ENCODE measurements at regions not wholly inside any gene's neighbourhood (a gene's known extent, or its start where the extent isn't known, plus 50 kb on each side); places are given as distances from the start of the nearest gene placed in this dataset.
"Not testable (repeated sequence)": the region's sequence is repeated elsewhere in the genome, so short reads cannot be mapped to it uniquely, and the experiment has no call there.

DNA sequence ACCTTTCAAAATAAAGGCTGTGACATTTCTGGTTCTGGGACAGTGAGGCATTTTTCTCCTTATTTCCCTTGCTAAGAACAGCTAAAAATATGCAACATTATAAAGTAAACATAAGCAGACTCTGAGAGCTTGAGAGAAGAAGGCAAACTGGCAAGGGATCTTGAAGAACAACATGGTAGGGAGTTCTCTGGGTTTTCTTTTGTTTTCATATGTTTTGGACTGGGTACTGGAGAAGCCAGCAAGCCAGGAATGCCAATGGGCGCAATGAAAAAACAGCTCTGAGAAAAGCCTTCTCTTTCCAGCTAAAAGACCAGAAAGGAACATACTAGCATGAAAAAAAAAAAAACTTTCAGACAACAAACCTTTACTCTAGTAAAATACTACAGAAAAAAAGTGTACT is 351.4 kb upstream of the HS6ST1 start:
- intact Hi-C loops (cut with DNase I) = no loop called here
- no peak for TF ChIP-seq POLR2A (IDR thresholded peaks at IDR 0.05)
- TF ChIP-seq, protein P1, sequence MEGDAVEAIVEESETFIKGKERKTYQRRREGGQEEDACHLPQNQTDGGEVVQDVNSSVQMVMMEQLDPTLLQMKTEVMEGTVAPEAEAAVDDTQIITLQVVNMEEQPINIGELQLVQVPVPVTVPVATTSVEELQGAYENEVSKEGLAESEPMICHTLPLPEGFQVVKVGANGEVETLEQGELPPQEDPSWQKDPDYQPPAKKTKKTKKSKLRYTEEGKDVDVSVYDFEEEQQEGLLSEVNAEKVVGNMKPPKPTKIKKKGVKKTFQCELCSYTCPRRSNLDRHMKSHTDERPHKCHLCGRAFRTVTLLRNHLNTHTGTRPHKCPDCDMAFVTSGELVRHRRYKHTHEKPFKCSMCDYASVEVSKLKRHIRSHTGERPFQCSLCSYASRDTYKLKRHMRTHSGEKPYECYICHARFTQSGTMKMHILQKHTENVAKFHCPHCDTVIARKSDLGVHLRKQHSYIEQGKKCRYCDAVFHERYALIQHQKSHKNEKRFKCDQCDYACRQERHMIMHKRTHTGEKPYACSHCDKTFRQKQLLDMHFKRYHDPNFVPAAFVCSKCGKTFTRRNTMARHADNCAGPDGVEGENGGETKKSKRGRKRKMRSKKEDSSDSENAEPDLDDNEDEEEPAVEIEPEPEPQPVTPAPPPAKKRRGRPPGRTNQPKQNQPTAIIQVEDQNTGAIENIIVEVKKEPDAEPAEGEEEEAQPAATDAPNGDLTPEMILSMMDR (IDR thresholded peaks at IDR 0.05) = no peak
- TF ChIP-seq POLR2AphosphoS5 (IDR thresholded peaks at IDR 0.05) = no peak
- no peaks in the 10 kb centered on the region for H3K4me1 ChIP-seq (replicated peaks)
- no peaks in the 10 kb centered on the region for H3K9me3 ChIP-seq
- no peaks in the 10 kb centered on the region for H3K36me3 ChIP-seq
- H3K27ac ChIP-seq = no peak overlapping the region
- no peak for DNase-seq (ENCODE audit: low spot score)
- no peaks in the 10 kb centered on the region for H3K27me3 ChIP-seq (replicated peaks; ENCODE audit: insufficient read depth)
- H3K4me3 ChIP-seq = no peak overlapping the region
- WGBS = 72% methylated on average over 1 of the region's 1 CpG

DNA sequence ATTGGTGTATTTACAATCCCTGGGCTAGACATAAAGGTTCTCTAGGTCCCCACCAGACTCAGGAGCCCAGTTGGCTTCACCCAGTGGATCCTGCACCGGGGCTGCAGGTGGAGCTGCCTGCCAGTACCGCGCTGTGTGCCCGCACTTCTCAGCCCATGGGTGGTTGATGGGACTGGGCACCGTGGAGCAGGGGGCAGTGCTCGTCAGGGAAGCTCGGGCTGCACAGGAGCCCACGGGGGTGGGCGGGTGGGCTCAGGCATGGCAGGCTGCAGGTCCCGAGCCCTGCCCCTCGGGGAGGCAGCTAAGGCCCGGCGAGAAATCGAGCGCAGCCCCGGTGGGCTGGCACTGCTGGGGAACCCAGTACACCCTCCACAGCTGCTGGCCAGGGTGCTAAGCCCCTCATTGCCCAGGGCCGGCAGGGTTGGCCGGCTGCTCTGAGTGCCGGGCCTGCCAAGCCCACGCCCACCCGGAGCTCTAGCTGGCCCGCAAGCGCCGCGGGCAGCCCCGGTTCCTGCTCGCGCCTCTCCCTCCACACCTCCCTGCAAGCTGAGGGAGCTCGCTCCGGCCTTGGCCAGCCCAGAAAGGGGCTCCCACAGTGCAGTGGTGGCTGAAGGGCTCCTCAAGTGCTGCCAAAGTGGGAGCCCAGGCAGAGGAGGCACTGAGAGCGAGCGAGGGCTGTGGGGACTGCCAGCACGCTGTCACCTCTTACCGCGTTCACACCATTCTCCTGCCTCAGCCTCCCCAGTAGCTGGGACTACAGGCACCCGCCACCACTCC is 353.5 kb upstream of the HS6ST1 start:
- H3K4me1 ChIP-seq (replicated peaks) = not testable (repeated sequence)

DNA sequence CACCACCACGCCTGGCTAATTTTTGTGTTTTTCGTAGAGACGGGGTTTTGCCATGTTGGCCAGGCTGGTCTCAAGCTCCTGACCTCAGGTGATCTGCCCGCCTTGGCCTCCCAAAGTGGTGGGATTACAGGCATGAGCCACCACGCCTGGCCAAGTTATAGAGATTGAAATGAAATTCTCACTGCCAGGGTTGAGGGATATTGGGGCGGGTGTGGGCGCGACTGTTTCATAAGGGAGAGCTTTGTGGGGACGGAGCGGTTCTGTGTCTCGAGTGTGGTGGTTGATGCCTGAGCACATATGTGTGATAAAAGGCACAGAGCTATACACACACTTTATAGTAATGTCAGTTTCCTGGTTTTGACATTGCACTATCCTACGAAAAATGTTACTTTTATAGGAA is 361.0 kb upstream of the HS6ST1 start:
- H3K9me3 ChIP-seq; H3K4me3 ChIP-seq; H3K4me1 ChIP-seq (replicated peaks); DNase-seq (ENCODE audit: low spot score); H3K27ac ChIP-seq; H3K36me3 ChIP-seq; H3K27me3 ChIP-seq (replicated peaks; ENCODE audit: insufficient read depth); intact Hi-C loops (cut with DNase I): not testable (repeated sequence)
- WGBS = 94% methylated on average over 12 of the region's 12 CpGs

More for the DNA sequence above, 353.5 kb upstream of the HS6ST1 start:
- H3K27me3 ChIP-seq (replicated peaks; ENCODE audit: insufficient read depth); H3K36me3 ChIP-seq; H3K9me3 ChIP-seq; intact Hi-C loops (cut with DNase I); DNase-seq (ENCODE audit: low spot score); H3K27ac ChIP-seq; H3K4me3 ChIP-seq: not testable (repeated sequence)
- WGBS = 95% methylated on average over 36 of the region's 36 CpGs

DNA sequence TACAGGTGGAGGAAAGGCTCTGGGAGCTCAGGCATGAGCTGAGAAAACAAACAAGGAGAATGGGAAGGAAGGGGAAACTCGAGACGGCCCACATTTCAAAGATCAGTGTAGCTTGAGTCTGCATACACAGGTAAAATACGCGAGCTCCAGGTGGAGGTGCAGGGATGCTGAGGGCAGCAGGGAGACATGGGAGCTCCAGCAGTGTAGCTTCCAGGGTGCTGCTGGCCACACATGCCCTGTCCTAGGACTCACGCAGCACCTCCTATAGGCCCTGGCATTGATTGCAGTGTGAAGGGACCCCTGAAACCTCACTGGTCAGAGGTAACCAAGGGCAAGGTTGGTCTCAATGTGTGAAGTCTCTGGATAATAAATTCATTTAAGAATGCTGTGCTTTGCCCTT is 362.8 kb upstream of the HS6ST1 start:
- WGBS = 58% methylated on average over 5 of the region's 5 CpGs
- Histone ChIP-seq H3K4me1 (replicated peaks) (no peaks in the 10 kb centered on the region), H3K36me3 (no peaks in the 10 kb centered on the region), H3K4me3 (no peak overlapping the region), H3K27ac (no peak overlapping the region), H3K9me3 (no peaks in the 10 kb centered on the region), H3K27me3 (replicated peaks; ENCODE audit: insufficient read depth) (no peaks in the 10 kb centered on the region)
- TF ChIP-seq POLR2AphosphoS5 (IDR thresholded peaks at IDR 0.05) = no peak
- TF ChIP-seq POLR2A (IDR thresholded peaks at IDR 0.05) = no peak
- TF ChIP-seq, protein P1 (IDR thresholded peaks at IDR 0.05) = no peak
- intact Hi-C loops (cut with DNase I) = no loop called here
- no peak for DNase-seq (ENCODE audit: low spot score)

DNA sequence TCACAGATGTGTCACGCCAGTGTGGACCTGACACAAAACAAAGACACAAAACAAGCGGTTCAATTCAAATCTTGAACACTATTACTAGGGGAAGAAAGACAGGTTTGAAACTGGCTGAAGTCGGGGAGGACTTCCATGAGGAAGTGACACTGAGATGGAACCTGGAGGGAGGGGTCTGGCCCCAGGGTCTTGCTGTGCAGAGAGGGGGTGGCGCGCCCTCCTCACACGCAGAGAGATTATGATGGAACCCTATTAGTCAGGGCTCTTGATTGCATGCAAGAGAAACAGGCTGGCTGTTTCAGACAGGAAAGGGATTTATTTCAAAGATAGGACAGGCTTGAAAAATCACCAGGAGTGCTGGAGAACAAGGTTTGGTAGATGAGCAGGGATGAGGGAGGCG is 363.6 kb upstream of the HS6ST1 start:
- no peak overlapping the region for H3K4me3 ChIP-seq
- intact Hi-C loops (cut with DNase I) = no loop called here
- no peak for DNase-seq (ENCODE audit: low spot score)
- H3K9me3 ChIP-seq = no peaks in the 10 kb centered on the region
- no peaks in the 10 kb centered on the region for H3K4me1 ChIP-seq (replicated peaks)
- H3K27ac ChIP-seq = no peak overlapping the region
- H3K36me3 ChIP-seq = no peaks in the 10 kb centered on the region
- whole genome bisulfite sequencing = 93% methylated on average over 7 of the region's 7 CpGs
- no peaks in the 10 kb centered on the region for H3K27me3 ChIP-seq (replicated peaks; ENCODE audit: insufficient read depth)
- TF ChIP-seq, protein P1 (IDR thresholded peaks at IDR 0.05) = no peak
- no peak for TF ChIP-seq POLR2AphosphoS5 (IDR thresholded peaks at IDR 0.05)
- TF ChIP-seq POLR2A (IDR thresholded peaks at IDR 0.05) = no peak

DNA sequence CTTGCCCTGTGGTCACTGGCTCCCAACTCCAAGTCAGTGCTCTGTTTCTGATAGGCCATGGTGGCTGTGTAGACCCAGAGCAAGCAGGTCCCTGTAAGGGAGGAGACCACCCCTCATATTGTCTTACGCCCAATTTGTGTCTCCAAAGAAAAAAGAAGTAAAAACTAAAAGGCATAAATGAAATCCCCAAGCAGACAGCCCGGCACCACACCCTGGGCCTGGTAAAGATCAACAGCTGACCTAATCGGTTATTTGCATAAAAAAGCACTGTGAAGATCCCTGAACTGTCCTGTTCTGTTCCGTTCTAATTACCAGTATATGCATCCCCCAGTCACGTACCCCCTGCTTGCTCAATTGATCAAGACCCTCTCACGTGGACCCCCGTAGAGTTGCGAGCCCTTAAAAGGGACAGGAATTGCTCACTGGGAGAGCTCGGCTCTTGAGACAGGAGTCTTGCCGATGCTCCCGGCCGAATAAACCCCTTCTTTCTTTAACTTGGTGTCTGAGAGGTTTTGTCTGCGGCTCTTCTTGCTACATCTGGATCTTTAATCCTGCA is 364.1 kb upstream of the HS6ST1 start:
- intact Hi-C loops (cut with DNase I) = no loop called here
- no peak for DNase-seq (ENCODE audit: low spot score)
- WGBS = 95% methylated on average over 13 of the region's 13 CpGs
- Histone ChIP-seq H3K9me3 (no peaks in the 10 kb centered on the region), H3K36me3 (no peaks in the 10 kb centered on the region), H3K4me1 (replicated peaks) (no peaks in the 10 kb centered on the region), H3K4me3 (no peak overlapping the region), H3K27me3 (replicated peaks; ENCODE audit: insufficient read depth) (no peaks in the 10 kb centered on the region), H3K27ac (no peak overlapping the region)
- TF ChIP-seq, protein P1 (IDR thresholded peaks at IDR 0.05) = no peak
- no peak for TF ChIP-seq POLR2AphosphoS5 (IDR thresholded peaks at IDR 0.05)

All from prostate gland (tissue), 2 donors.